Erythroblast (primary cell): ENCODE measurements at regions not wholly inside any gene's neighbourhood (a gene's known extent, or its start where the extent isn't known, plus 50 kb on each side); places are given as distances from the start of the nearest gene placed in this dataset.

Experiments
- DNase-seq, 2 experiments: peaks; one replicate each; lab custom pipeline; 2025; lab: John Stamatoyannopoulos, UW
- GATA1 ChIP-seq: IDR thresholded peaks from 2 replicates; pipeline ENCODE4 v1.6.1; 2011; ENCODE audit warnings: low read depth, mild to moderate bottlenecking, control low read depth, low read length, moderate library complexity
- POLR2A ChIP-seq: IDR thresholded peaks from 2 replicates; pipeline ENCODE4 v1.6.1; 2011; ENCODE audit warnings: mild to moderate bottlenecking, low read length

DNA sequence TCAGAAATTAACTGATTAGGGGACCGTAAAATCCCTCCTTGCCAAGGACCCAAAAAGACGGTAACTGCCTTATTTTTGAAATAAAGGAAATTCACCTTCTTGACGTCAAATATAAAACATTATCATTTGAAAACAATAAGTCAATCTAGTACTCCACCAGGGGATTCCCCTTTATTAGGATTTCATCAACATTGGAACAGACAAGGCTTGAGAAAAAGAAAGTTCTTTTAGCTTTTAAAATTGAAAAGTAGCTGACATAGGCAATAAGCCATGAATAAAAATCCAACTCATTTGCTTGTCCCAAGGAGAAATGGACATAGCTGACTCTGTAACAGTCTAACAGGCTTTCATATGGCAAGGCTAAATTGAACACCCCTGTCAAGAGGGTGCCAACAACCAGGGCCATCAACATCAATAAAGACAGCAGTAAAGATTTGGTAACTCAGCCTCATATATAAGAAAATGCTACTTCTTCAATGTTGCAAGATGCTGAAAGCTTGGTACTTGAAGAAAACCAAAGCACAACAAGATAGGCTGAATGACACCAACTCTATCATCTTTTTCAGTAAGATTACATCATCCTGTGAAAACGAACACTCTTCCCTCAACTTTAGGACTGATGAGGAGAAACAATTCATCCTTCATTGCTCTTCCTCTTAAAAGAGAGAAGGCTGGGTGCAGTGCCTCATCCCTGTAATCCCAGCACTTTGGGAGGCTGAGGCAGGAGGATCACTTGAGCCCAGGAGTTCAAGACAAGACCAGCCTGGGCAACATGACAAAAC lies 121.0 kb upstream of the PRDM1 start:
- TF ChIP-seq POLR2A: no peak
- no peak for TF ChIP-seq GATA1
- DNase-seq: peak in 1 of 2 experiments; percentile 21

DNA sequence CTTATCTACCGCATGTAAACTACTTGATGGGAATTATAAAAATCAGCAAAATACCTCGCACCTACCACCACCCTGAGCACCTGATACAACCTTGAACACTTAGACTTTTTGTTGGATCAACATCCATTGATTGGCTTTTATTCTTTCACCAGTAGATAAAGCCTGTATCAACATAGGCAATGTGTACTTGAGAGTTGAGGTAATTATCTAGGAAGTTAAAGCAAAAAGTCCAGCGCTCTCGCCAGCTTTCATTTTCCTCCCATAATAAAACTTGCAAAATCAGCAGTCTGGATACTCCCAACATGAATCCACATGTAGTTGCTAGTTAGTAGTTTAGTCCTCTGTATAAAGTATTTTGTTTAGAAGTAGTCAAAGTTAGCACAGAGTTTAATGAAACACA lies 132.0 kb upstream of the PRDM1 start:
- no peak for DNase-seq
- TF ChIP-seq POLR2A: no peak

DNA sequence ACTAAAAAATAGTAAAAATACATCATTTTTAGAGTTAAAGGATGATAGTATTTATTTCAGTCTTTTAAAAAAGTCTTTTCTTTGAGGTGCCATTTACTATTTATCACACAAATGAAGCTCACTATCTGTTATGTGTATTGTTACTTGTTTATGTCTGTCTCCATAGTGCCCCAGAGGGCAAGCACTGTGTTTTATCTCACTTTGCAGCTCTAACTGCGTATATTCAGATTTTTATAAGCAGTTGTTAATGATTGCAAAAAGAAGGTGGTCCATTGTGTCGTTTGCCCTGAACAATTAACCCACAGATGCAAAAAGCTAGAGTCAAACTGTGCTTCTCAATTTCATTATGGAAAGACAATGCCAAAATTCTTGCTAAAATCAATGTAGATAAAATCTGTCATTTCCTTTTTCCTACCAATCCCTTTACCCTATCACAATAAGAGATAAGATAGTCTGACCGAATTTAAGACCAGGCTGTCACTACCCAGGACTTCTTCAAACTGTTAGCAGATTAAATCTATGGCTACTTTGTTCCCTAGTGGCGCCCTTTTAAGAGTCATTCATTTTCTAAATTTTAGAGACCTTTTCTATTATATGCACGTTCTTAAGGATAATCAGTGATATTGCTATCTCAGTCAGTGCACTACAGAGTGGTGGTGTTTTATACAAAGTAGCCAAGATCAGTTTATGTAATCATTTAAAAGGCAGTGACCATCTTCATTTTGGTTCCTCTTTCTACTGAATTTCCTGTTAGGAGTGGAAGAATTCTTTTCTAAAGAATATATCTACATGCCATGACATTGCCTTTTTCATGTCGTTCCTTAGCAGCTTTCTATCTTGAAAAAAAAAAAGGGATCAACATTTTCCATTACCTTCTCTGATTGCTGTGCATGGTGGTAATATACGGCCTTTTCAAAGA lies 133.1 kb upstream of the PRDM1 start:
- no peak for TF ChIP-seq GATA1
- no peak for DNase-seq

DNA sequence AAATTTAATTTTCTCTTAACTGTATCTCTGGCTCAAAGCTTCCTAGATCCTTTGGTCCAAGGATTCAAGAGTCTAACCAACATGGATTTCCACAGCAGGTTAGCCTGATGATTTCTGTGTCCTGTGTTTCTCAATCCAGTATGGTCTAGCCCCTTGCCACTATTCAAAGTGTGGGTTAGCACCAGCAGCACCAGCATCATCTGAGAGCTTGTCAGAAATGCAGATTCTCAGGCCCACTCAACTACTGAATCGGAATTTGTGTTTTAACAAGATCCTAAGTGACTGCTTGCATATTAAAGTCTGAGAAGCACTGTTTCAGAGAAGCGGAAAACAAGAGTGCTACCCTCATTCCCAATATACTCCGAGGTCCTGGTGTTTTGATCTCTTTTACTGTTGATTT lies 133.8 kb upstream of the PRDM1 start:
- TF ChIP-seq GATA1 (no peak), POLR2A (no peak)
- DNase-seq: no peak

DNA sequence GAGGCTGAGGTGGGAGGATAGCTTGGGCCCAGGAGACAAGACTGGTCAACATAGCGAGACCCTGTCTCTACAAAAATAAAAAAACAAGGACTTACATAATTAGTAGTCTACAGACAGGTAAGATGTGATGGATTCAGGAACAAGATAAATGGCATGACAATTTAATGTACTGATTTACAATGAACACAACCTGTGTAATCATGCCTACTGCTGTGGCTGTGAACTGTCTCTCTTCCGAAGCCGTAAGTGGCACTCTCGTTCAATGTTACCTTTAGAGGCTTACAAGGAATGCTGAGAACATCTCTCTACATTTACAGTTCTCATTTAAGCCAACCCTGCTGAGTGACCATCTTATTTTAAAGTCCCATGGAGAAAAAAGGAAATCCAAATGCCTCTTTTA lies 134.8 kb upstream of the PRDM1 start:
- TF ChIP-seq GATA1 (no peak), POLR2A (no peak)
- no peak for DNase-seq

DNA sequence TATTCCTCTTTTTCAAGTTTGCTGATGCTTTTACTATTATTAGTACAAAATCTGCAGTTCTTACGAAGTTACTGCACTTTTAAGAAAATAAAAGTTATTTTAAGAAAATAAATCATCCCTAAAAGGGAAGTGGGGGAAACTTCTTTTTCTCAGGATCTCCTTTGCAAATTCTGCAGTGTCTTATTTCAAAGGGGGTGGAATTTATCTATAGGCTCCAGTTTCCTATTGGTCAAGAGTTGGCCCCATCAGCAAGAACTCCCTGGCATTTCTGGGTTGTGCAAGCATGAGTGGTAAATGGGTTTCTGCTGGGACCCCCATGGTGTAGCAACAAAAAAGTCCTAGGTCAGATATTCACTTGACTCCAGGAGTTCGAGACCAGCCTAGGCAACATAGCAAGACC lies 136.3 kb upstream of the PRDM1 start:
- TF ChIP-seq GATA1: no peak
- TF ChIP-seq POLR2A: no peak

DNA sequence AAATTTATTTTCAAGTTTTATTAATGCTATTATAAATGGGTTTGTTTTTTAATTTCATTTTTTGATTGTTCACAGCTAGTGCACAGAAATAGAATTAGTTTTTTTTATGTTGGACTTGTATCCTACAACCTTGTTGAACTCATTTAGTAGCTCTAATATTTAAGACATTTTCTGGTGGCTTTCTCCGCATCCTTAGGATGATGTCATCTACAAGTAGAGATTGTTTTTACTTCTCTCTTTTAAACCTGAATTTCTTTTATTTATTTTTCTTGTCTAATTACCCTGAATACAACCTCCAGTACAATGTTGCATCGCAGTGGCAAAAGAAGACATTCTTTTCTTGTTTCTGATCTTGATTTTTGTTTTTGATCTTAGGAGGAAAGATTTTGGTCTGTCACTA lies 142.6 kb upstream of the PRDM1 start:
- DNase-seq: no peak
- TF ChIP-seq GATA1 (no peak), POLR2A (no peak)

More for the DNA sequence above, 136.3 kb upstream of the PRDM1 start:
- DNase-seq: no peak

DNA sequence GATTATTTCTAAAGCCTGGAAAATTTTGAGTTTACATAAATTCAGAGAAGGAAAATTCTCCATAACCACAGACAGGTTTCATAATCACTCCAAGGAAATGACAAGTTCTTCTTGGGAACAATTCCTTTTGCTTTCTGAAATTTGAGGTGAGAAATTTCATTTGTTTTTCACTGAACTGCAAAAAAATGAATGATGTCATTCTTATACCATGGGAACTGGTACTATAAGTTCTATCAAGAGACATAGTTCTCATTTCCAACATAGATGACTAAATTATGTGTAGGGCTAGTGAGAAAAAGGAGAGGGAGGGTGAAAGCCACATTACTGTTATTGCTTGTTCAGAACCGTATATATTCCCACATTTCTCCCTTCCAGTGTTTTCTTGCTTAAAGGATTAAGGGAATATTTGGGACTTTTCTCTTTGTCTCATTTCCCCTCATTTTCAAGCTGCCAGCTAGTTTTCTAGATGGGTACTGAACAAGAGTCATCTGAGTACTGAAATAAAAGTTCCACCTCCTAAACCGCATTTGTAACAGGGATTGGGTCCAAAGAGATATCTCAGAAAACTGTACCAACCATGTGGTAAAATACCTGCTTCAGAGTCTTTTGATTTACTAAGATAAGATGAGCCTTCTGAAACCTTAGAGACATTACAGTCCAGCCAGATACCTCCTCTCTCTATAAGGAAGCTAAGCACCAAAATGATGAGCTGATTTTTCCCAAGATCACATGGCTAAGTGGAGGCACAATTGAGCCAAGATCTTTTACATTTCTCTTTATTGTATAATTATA lies 144.3 kb upstream of the PRDM1 start:
- no peak for DNase-seq
- TF ChIP-seq POLR2A: no peak
- TF ChIP-seq GATA1: no peak

DNA sequence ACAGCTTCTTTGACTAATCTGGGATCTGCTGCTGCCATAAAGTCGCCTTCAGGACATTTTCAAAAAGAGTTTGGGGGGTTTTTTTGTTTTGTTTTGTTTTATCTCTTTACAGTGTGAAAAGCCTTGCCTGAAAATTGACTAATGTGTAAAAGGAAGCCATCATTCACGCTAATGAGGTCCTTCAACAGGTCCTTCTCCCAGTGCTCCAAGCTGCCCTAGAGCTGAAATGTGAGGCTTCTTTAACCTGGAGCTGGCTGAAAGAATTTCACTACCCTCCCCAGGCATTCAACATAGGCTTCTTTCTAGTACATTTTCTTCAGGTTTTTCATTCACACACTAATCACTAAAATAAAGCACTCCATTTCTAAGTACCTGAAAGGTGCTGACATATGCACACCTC lies 145.1 kb upstream of the PRDM1 start:
- TF ChIP-seq GATA1: no peak
- no peak for TF ChIP-seq POLR2A
- no peak for DNase-seq

DNA sequence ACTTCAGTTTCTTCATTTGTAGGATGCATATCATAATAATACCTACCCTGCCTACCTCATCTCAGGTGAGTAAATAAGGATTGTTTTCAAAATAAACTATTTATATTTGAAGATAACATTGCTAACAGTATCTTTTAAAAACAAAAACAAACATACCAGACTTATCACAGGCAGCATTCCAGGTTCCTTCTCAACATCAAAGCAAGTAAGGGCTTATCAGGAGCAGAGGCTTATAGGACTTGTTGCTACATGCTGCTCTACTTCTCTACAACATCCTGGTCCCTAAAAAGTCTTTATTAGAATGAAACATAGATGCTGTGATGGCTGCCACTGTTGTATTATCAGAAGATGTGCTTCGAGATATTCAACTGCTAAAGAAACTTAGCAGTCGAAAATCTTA lies 149.2 kb upstream of the PRDM1 start:
- TF ChIP-seq GATA1: no peak
- TF ChIP-seq POLR2A: no peak
- no peak for DNase-seq

DNA sequence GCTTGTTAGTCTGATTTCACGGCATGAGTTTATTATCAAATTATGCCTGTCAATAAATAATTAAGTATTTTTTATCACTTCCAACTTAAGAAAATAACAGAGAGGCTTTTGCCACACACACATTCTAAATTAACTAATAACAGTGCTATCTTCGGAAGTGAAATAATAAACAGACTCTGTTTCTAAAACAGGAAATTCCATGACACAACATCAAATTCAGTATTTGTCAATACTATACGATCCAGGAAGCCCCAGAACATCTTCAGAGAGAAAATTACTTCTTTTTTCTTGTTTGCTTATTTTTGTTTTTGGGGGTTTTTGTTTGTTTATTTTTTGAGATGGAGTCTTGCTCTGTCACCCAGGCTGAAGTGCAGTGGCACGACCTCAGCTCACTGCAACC lies 150.7 kb upstream of the PRDM1 start:
- no peak for TF ChIP-seq GATA1
- no peak for TF ChIP-seq POLR2A

DNA sequence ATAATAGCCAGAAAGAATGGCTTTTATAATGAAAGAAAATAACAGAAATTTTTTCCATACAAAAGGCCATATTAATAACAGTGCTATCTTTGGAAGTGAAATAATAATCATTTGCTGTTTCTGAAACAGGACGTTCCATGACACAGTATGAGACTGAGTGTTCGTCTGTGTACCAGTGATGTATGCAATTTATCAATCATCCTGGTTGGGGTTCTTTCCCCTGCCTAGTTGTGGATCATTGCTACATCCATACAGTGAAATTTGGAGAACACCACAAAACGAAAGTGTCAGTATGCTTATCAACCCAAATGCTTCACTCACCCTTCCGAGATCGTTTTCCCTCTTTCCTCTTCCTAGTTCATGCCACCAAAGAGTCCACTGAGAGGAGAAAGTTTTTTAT lies 151.4 kb upstream of the PRDM1 start:
- TF ChIP-seq GATA1: no peak
- no peak for TF ChIP-seq POLR2A
- DNase-seq: no peak

More for the DNA sequence above, 150.7 kb upstream of the PRDM1 start:
- DNase-seq: no peak

DNA sequence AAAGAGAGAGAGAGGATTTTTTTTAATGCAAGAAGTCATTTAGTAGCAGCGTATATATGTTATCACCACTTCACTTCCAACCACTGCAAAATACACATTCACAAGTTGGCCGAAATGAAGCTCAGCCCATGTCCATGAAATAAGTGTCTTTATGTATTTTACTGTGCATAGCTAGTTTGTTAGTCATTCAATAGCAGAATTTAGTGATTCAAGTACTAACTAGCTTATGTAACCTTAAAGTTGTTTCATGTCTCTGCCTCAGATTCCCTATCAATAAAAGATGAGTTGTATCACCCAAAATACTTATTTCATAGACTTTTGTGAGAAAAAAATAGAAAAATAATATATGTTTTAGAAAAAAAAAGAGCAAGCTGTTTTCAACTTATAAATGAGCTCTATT lies 153.7 kb upstream of the PRDM1 start:
- no peak for DNase-seq
- TF ChIP-seq GATA1 (no peak), POLR2A (no peak)
